GM18519 (cell line): ENCODE measurements at regions not wholly inside any gene's neighbourhood (a gene's known extent, or its start where the extent isn't known, plus 50 kb on each side); places are given as distances from the start of the nearest gene placed in this dataset.
"Not testable (repeated sequence)": the region's sequence is repeated elsewhere in the genome, so short reads cannot be mapped to it uniquely, and the experiment has no call there.

Source experiments
- ATAC-seq: cut with Tn5 transposase; IDR thresholded peaks from one replicate; pipeline ENCODE4 v1.9.1; 2021; ENCODE audit warnings: mild to moderate bottlenecking, moderate library complexity; ENCODE audit not compliant: unreplicated experiment, low FRiP score

GRCh38 chr2:39999864-40000263, 220.8 kb upstream of the THUMPD2 start:
- ATAC-seq: no peak

- ATAC-seq: no peak
Observed at GRCh38 chr2:39998617-39999016, 219.6 kb upstream of the THUMPD2 start.

- no peak for ATAC-seq
Observed at GRCh38 chr2:39996653-39997080, 217.6 kb upstream of the THUMPD2 start.

- no peak for ATAC-seq
Observed at GRCh38 chr2:39995005-39995737, 216.1 kb upstream of the THUMPD2 start.

DNA sequence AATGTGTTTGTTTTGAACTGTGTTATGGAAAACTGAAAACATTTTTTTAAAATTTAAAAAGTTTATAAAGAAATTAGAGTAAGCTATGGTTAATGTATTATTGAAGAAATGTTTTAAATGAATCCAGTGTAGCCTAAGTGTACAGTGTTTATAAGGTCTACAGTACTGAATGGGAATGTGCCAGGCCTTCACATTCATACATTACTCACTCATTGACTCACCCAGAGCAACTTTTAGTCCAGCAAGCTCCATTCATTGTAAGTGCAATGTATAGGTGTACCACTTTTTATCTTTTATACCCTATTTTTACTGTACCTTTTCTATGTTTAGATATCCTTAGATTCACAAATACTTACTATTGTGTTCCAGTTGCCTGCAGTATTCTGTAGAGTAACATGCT, 215.1 kb upstream of the THUMPD2 start:
- ATAC-seq: no peak

GRCh38 chr2:39991298-39991697, 212.2 kb upstream of the THUMPD2 start:
- no peak for ATAC-seq

DNA sequence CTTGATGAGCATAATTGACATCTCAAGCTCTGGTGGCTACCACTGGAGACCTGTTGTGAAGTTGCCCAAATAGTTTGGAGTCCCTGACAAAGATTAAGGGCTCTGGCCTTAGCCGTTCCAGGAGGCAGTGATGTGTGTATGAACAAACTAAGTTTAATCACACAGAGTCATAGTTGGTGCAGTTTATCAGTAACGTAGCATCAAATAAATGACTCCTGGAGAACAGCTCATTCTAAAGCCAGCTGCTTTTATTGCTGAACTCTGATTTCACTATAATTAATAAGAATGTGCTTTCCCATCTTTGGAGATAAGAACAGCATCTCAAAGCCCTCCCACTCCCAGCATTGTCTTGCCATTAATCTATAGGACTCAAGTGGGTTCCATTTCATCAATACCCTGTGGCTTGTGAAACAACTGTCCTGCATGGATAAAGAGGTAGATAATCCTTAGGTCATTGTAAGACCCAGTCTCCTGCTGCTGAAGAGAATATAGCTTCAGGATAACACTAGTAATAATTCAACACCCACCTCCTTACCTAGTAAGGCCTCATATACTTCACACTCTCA, 211.4 kb upstream of the THUMPD2 start:
- no peak for ATAC-seq

- no peak for ATAC-seq
Observed at GRCh38 chr2:39989888-39990287, 210.8 kb upstream of the THUMPD2 start.

DNA sequence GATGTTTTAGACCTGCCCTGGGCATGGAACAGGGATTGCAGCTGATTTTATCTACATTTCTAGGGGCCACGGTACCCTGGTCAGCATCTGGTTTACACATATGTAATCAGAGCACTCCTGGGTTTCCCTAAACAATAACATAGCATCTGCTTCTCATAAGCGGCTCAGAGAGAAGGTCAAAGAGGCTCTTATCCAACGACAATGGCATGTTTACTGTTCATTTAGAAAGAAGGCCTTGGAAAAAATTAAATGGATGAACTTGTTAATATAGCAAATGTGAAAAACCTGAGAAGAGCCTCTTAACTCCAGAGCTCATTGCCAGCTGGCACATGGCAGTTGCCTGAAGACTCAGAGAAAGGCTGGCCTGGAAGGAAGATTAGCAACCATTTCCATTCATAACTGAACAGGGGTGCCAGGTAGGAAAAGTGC, 202.8 kb upstream of the THUMPD2 start:
- no peak for ATAC-seq

DNA sequence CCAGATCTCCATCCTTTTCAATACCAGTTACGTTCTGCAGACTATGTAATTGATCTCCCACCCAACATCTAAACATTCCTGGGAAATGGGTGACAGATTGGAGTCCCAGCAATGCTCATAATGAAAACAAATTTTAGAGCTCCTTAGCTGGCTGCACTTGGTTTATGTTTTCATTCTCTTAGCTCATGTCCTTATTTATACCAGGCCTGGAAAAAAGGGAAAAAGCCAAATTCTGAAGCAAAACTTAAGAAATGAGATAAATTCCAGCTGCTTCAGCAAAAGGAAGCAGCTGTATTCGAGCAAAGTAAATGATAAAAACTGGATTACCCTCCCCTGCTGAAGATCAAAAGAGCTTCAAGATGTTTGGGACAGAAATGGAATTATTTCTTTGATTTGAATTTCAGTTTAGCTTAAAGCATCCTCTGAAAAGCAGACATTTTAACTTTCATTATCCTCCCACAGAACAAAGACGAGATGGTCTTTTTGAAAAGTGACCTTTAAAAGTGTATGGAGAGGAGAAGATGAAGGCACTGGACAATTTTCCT, 196.5 kb upstream of the THUMPD2 start:
- ATAC-seq: no peak

DNA sequence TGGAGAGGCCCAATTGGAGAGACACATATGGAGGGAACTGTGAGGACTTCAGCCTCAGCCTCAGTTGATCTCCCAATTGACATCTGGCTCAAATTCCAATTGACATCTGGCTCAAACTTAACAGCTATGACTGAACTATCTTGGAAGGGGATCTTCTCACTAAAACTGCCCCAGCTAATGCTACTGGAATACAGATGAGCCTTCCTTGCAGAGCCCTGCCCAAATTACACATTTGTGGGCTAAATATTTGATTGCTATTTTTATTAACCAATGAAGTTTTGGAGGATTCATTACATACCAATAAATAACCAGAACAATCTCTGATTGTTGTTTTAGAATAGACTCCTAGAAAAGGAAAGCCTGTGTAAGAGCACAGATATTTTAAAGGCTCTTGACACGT, 189.0 kb upstream of the THUMPD2 start:
- ATAC-seq: no peak

- ATAC-seq: not testable (repeated sequence)
Observed at GRCh38 chr2:39960681-39961080, 181.6 kb upstream of the THUMPD2 start.

DNA sequence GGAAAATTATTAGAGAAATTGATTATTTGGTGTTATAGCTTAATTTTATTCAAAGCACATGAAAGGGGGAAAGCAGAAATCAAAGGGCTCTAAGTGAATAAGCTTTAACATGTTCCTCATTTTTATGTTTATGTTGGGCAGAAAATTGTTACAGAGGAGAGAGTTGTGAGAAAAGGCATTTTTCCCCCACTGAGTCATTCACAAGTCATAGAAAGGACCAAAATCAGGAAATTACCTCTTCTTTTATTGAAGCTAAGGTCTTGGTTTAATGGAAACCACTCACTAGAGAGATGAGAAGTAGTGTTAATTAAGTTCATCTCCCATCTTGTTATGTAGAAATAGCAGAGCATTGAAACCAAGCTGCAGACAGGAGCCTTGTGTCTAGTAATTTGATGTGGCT, 175.3 kb upstream of the THUMPD2 start:
- no peak for ATAC-seq

DNA sequence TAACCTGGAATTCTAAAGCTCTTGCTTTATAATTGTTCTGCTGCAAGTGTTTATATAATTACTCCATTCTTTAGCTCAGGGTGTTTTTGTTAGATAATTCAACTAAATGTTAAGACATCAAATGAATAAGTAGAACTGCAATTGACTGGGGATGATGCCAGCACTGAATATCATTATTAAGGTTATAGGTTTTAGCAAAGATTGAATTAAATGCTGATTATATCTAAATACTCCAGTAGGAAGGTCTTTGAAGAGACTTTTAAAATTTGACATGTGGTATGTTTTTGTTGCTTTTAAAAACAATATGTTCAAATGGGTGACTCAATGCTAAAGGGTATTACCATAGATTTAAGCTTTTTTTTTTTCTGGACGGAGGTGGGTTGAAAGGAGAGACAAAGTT, 170.1 kb upstream of the THUMPD2 start:
- ATAC-seq: no peak

DNA sequence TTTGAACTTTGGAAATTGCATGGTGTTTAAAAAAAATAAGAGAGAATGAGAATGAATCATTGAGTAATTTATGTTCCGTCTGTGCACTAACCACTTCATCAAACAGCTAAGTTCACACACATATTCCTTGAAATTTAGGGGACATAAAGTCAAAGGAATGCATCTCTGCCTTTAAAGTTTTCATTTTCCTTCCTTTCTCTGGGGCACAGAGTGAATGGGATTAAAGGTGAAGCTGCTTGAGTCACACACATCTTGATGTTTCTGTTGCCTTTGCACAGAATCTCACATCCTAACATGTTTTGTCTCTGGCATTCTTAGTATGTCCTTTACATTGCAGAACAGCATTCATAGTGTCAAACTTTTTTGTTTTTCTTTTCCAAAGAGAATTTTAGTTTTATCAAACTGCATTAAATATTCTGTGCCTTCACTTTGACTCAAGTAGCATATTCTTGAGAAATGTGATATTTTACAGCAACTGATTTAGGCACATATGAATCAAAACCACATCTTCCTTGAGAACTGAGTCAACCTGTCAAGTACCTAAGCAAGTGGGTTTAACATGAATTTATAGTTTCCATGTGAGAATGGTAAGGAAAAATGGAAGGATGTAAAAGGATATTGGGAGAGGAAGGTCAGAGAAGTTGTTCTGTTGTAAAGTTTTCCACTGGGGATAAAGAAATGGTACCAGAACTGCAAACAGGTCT, 169.1 kb upstream of the THUMPD2 start:
- no peak for ATAC-seq

DNA sequence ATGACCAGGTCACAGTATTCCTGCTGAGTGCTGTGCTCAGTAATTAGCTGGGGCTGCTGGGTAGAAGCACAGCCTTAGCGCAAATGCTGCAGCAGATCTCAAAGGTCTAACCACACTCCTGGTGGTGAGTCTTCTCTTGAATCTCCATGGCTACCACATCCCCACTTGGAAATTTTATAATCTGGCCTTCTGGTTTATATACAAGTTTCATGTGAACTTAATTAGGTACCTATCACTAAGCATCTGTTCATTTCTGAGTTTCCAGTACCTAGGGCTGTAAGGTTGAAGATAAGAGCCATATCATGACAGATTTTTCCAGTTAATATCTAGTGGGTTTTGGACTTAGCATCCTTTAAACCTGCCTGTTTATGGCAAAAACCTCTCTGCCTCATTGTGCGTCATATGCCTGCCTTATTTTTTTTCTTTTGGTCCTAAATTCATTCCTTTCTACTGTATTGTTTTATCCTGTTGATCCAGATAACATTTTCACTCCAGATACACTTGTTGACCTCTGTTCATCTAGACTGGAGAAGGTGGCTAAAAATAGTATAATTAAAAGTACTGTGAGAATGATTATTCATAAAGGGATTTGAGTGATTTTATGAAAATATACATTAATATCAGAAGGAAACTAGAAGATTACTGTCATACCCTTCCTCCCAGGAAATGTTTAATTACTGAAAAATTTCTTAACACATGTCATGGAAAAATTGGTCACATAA, 168.4 kb upstream of the THUMPD2 start:
- no peak for ATAC-seq

GRCh38 chr2:39942950-39943349, 163.9 kb upstream of the THUMPD2 start:
- no peak for ATAC-seq

- no peak for ATAC-seq
Observed at GRCh38 chr2:39938035-39938835, 159.2 kb upstream of the THUMPD2 start.

GRCh38 chr2:39937621-39938020, 158.6 kb upstream of the THUMPD2 start:
- no peak for ATAC-seq

- ATAC-seq: no peak
Observed at GRCh38 chr2:39934851-39935250, 155.8 kb upstream of the THUMPD2 start.
